CD4-positive, alpha-beta T cell (primary cell): ENCODE measurements at regions not wholly inside any gene's neighbourhood (a gene's known extent, or its start where the extent isn't known, plus 50 kb on each side); places are given as distances from the start of the nearest gene placed in this dataset.

Source experiments
- ATAC-seq: fragments of 200-7000 bp; cut with Tn5 transposase; one replicate; pipeline ENCODE4 v1.10.0; 2022; ENCODE audit warnings: mild to moderate bottlenecking; ENCODE audit not compliant: poor library complexity
- CTCF ChIA-PET: fragments of 350-600 bp; sonication (Branson Sonifier 250); formaldehyde crosslinking; loops from one replicate; lab custom pipeline; 2021; ENCODE audit warnings: antibody characterized with exemption, inconsistent platforms; lab: Charles Lee
- POLR2A ChIA-PET: fragments of 350-600 bp; sonication (Branson Sonifier 250); formaldehyde crosslinking; loops from one replicate; lab custom pipeline; 2021; ENCODE audit warnings: antibody characterized with exemption, inconsistent platforms; lab: Charles Lee
- DNase-seq, 14 experiments: peaks; one replicate each; pipeline ENCODE4 v3.0.0-alpha.2; 2013 to 2020; ENCODE audit warnings: mixed read lengths in 2 of 14
- H3K27ac ChIP-seq, 2 donors: one replicate each; pipeline versions ENCODE4 v1.5.1 to v1.7.0; 2013; ENCODE audit warnings: low read length in 2 of 2, low read depth in 1 of 2, mild to moderate bottlenecking in 1 of 2
- H3K27me3 ChIP-seq, 2 experiments: 1 replicate in 1 of 2; 2 replicates in 1 of 2; pipeline versions ENCODE4 v1.6.1 to v1.7.0; 2013; ENCODE audit warnings: low read length in 2 of 2, control low read depth in 1 of 2, mild to moderate bottlenecking in 1 of 2, moderate library complexity in 1 of 2; ENCODE audit not compliant: insufficient read depth in 2 of 2, control insufficient read depth in 1 of 2
- H3K36me3 ChIP-seq: one replicate; pipeline ENCODE4 v1.6.1; 2013; ENCODE audit warnings: low read length, control low read depth; ENCODE audit not compliant: insufficient read depth
- H3K4me1 ChIP-seq: one replicate; pipeline ENCODE4 v1.6.1; 2013; ENCODE audit warnings: low read length, control low read depth; ENCODE audit not compliant: insufficient read depth
- H3K4me3 ChIP-seq: one replicate; pipeline ENCODE4 v1.5.1; 2013; ENCODE audit warnings: mild to moderate bottlenecking, low read length, moderate library complexity
- H3K9me3 ChIP-seq, 2 experiments: 1 replicate in 1 of 2; 2 replicates in 1 of 2; pipeline versions ENCODE4 v1.6.1 to v1.7.0; 2013; ENCODE audit warnings: low read length in 2 of 2, mild to moderate bottlenecking in 2 of 2, control low read depth in 1 of 2, moderate library complexity in 1 of 2; ENCODE audit not compliant: control insufficient read depth in 1 of 2, insufficient read depth in 1 of 2
- H3K27ac Mint-ChIP-seq: one replicate; pipeline ENCODE4 v1.8.0; 2020; ENCODE audit warnings: mixed read lengths
- H3K27me3 Mint-ChIP-seq: one replicate; pipeline ENCODE4 v1.8.0; 2021; ENCODE audit warnings: mixed read lengths
- H3K36me3 Mint-ChIP-seq: one replicate; pipeline ENCODE4 v1.8.0; 2021; ENCODE audit warnings: low read depth, mixed read lengths
- H3K4me1 Mint-ChIP-seq: one replicate; pipeline ENCODE4 v1.8.0; 2021; ENCODE audit warnings: low read depth, mixed read lengths
- H3K4me3 Mint-ChIP-seq: one replicate; pipeline ENCODE4 v1.8.0; 2020; ENCODE audit warnings: mild to moderate bottlenecking, mixed read lengths
- H3K9me3 Mint-ChIP-seq: one replicate; pipeline ENCODE4 v1.8.0; 2020; ENCODE audit warnings: mixed read lengths
- intact Hi-C, 2 experiments: fragments of 100-400 bp; cut with DNase I in 1 of 2; cut with micrococcal nuclease in 1 of 2; formaldehyde crosslinking; loops; one replicate each; pipeline versions ENCODE4 v1.15.1 to v1.9.0; 2023 to 2025; cut with DNase I, micrococcal nuclease
- TF ChIP-seq, protein P1 (sequence below): fragments of 200-600 bp; IDR thresholded peaks from one replicate; pipeline ENCODE4 v1.8.0; 2022; ENCODE audit warnings: antibody characterized with exemption, mild to moderate bottlenecking

GRCh38 chrX:44785652-44786051, 58.2 kb upstream of the DUSP21 start:
- TF ChIP-seq, protein P1, sequence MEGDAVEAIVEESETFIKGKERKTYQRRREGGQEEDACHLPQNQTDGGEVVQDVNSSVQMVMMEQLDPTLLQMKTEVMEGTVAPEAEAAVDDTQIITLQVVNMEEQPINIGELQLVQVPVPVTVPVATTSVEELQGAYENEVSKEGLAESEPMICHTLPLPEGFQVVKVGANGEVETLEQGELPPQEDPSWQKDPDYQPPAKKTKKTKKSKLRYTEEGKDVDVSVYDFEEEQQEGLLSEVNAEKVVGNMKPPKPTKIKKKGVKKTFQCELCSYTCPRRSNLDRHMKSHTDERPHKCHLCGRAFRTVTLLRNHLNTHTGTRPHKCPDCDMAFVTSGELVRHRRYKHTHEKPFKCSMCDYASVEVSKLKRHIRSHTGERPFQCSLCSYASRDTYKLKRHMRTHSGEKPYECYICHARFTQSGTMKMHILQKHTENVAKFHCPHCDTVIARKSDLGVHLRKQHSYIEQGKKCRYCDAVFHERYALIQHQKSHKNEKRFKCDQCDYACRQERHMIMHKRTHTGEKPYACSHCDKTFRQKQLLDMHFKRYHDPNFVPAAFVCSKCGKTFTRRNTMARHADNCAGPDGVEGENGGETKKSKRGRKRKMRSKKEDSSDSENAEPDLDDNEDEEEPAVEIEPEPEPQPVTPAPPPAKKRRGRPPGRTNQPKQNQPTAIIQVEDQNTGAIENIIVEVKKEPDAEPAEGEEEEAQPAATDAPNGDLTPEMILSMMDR, result no peak
- intact Hi-C loops, result no loop called here
- no peaks in the 10 kb centered on the region for H3K9me3 ChIP-seq
- Mint-ChIP-seq H3K36me3 (no peaks in the 10 kb centered on the region), H3K9me3 (no peaks in the 10 kb centered on the region), H3K4me3 (no peak overlapping the region), H3K4me1 (no peaks in the 10 kb centered on the region), H3K27me3 (no peaks in the 10 kb centered on the region), H3K27ac (no peak overlapping the region)
- ChIA-PET POLR2A (no interaction called here), CTCF (no interaction called here)
- no peak overlapping the region for H3K27ac ChIP-seq
- H3K27me3 ChIP-seq, result no peaks in the 10 kb centered on the region
- H3K4me3 ChIP-seq, result no peak overlapping the region
- no peaks in the 10 kb centered on the region for H3K4me1 ChIP-seq
- no peaks in the 10 kb centered on the region for H3K36me3 ChIP-seq
- no peak for DNase-seq
- ATAC-seq, result no peak

- Histone ChIP-seq H3K27ac (no peak overlapping the region), H3K27me3 (no peaks in the 10 kb centered on the region), H3K9me3 (no peaks in the 10 kb centered on the region), H3K4me3 (no peak overlapping the region), H3K36me3 (no peaks in the 10 kb centered on the region), H3K4me1 (no peaks in the 10 kb centered on the region)
- POLR2A ChIA-PET, result no interaction called here
- intact Hi-C loops, result no loop called here
- CTCF ChIA-PET, result interaction anchor here (0.6 kb wide), 1 partner anchor 220 kb away, joined by 6 read pairs; no protein-coding TSS in a partner anchor
- Mint-ChIP-seq H3K9me3 (no peaks in the 10 kb centered on the region), H3K36me3 (no peaks in the 10 kb centered on the region), H3K27me3 (no peaks in the 10 kb centered on the region), H3K4me3 (no peak overlapping the region), H3K4me1 (no peaks in the 10 kb centered on the region), H3K27ac (no peak overlapping the region)
- TF ChIP-seq, protein P1, result no peak
- DNase-seq (no peak), ATAC-seq (no peak)
These were observed 59.6 kb upstream of the DUSP21 start for GRCh38 chrX:44784241-44784640.

DNA sequence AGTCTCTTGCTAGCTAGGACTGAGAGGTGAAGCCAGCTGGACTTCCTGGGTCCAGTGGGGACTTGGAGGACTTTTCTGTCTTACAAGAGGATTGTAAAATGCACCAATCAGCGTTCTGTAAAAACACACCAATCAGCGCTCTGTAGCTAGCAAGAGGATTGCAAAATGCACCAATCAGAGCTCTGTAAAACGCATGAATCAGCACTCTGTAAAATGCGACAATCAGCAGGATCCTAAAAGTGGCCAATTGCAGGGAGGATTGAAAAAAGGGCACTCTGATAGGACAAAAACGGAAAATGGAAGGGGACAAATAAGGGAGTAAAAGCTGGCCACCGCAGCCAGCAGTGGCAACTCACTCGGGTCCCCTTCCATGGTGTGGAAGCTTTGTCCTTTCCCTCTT, 65.6 kb upstream of the DUSP21 start:
- intact Hi-C loops, result no loop called here
- Mint-ChIP-seq H3K4me1 (no peaks in the 10 kb centered on the region), H3K9me3 (no peaks in the 10 kb centered on the region), H3K4me3 (no peak overlapping the region), H3K27ac (no peak overlapping the region), H3K36me3 (no peaks in the 10 kb centered on the region), H3K27me3 (no peaks in the 10 kb centered on the region)
- no peak overlapping the region for H3K27ac ChIP-seq
- POLR2A ChIA-PET, result no interaction called here
- CTCF ChIA-PET, result no interaction called here
- no peaks in the 10 kb centered on the region for H3K27me3 ChIP-seq
- no peaks in the 10 kb centered on the region for H3K4me1 ChIP-seq
- H3K9me3 ChIP-seq, result no peaks in the 10 kb centered on the region
- ATAC-seq (no peak), DNase-seq (no peak)
- H3K4me3 ChIP-seq, result no peak overlapping the region
- TF ChIP-seq, protein P1, result no peak
- H3K36me3 ChIP-seq, result no peaks in the 10 kb centered on the region
